ENCODE measurements at regions not wholly inside any gene's neighbourhood (a gene's known extent, or its start where the extent isn't known, plus 50 kb on each side); places are given as distances from the start of the nearest gene placed in this dataset.
"Not testable (repeated sequence)": the region's sequence is repeated elsewhere in the genome, so short reads cannot be mapped to it uniquely, and the experiment has no call there.

DNA sequence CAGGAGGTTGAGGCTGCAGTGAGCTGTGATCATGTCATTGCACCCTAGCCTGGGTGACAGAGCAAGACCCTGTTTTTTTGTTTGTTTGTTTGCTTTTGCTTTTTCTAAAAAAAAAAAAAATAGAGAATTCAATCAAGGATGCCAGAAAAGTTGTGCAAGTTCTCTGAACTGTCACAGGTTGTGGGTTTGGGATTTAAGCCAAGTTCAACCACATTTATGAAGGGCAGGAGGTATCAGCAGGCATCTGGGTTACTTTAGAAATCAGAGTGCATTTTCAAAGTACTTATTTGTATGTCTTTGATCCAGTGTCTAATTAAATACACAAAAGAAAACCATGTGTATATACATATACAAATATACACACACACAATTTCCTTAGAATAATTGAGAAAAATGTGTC lies 151.2 kb upstream of the MINDY3 start:
- H3K4me1 ChIP-seq (ENCODE audit: control insufficient read depth, insufficient read depth, low read length), result no peaks in the 10 kb centered on the region
- no peaks in the 10 kb centered on the region for H3K36me3 ChIP-seq (ENCODE audit: insufficient read depth, low read length)
- no peaks in the 10 kb centered on the region for H3K27me3 ChIP-seq (ENCODE audit: control insufficient read depth, insufficient read depth, low read length)
- no peak overlapping the region for H3K4me3 ChIP-seq (ENCODE audit: low read length)
- H3K9ac ChIP-seq (ENCODE audit: low read depth, low read length), result no peak overlapping the region
- H3K4me2 ChIP-seq (ENCODE audit: low read length), result no peak overlapping the region
- no peaks in the 10 kb centered on the region for H3K9me3 ChIP-seq (replicated peaks; ENCODE audit: low read length)

GRCh38 chr10:16014469-16014868 lies 154.2 kb upstream of the MINDY3 start:
- Histone ChIP-seq H3K9ac (ENCODE audit: low read depth, low read length) (no peak overlapping the region), H3K36me3 (ENCODE audit: insufficient read depth, low read length) (no peaks in the 10 kb centered on the region), H3K27me3 (ENCODE audit: control insufficient read depth, insufficient read depth, low read length) (no peaks in the 10 kb centered on the region), H3K4me1 (ENCODE audit: control insufficient read depth, insufficient read depth, low read length) (no peaks in the 10 kb centered on the region), H3K4me3 (ENCODE audit: low read length) (no peak overlapping the region), H3K9me3 (replicated peaks; ENCODE audit: low read length) (no peaks in the 10 kb centered on the region), H3K4me2 (ENCODE audit: low read length) (no peak overlapping the region)

- H3K27me3 ChIP-seq (ENCODE audit: control insufficient read depth, insufficient read depth, low read length), result no peaks in the 10 kb centered on the region
- H3K4me2 ChIP-seq (ENCODE audit: low read length), result no peak overlapping the region
These were observed 156.4 kb upstream of the MINDY3 start for GRCh38 chr10:16016688-16017087.

DNA sequence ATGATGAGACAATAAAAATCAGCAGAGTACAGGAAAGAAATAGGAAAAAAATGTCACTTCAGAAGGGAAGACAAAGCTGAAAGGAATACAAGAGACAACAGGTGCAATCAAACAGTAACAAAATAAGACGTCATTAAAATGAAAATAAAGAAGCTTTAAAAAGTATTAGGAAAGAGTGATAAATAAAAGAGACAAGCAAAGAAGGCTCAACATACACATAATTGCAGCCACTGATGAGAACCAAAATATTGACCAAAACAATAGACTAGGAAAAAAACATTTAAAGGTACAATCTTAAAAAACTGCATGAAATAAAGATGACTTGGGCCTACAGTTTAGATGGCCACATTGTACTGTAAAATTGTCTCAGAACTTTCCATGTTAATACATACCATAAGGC lies 160.5 kb upstream of the MINDY3 start:
- no peak overlapping the region for H3K4me2 ChIP-seq (ENCODE audit: low read length)
- no peaks in the 10 kb centered on the region for H3K4me1 ChIP-seq (ENCODE audit: control insufficient read depth, insufficient read depth, low read length)
- no peaks in the 10 kb centered on the region for H3K36me3 ChIP-seq (ENCODE audit: insufficient read depth, low read length)
- no peak overlapping the region for H3K9ac ChIP-seq (ENCODE audit: low read depth, low read length)
- no peaks in the 10 kb centered on the region for H3K27me3 ChIP-seq (ENCODE audit: control insufficient read depth, insufficient read depth, low read length)
- H3K9me3 ChIP-seq (replicated peaks; ENCODE audit: low read length), result no peaks in the 10 kb centered on the region
- H3K4me3 ChIP-seq (ENCODE audit: low read length), result no peak overlapping the region

More at GRCh38 chr10:16016688-16017087, 156.4 kb upstream of the MINDY3 start:
- no peak overlapping the region for H3K4me3 ChIP-seq (ENCODE audit: low read length)
- no peak overlapping the region for H3K9ac ChIP-seq (ENCODE audit: low read depth, low read length)
- no peaks in the 10 kb centered on the region for H3K4me1 ChIP-seq (ENCODE audit: control insufficient read depth, insufficient read depth, low read length)
- no peaks in the 10 kb centered on the region for H3K36me3 ChIP-seq (ENCODE audit: insufficient read depth, low read length)
- no peaks in the 10 kb centered on the region for H3K9me3 ChIP-seq (replicated peaks; ENCODE audit: low read length)

DNA sequence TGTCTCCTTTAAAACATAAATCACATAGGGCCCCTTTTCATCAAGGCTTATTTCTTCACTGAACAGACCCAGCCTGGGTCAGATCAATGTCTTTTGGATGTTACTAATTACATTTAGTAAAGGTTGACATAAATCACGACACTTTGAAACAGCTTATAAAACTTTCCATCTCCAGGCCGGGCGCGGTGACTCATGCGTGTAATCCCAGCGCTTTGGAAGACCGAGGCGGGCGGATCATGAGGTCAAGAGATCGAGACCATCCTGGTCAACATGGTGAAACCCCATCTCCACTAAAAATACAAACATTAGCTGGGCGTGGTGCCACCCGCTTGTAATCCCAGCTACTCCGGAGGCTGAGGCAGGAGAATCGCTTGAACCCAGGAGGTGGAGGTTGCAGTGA lies 166.5 kb upstream of the MINDY3 start:
- H3K4me3 ChIP-seq (ENCODE audit: low read length); H3K9ac ChIP-seq (ENCODE audit: low read depth, low read length); H3K4me2 ChIP-seq (ENCODE audit: low read length): not testable (repeated sequence)

GRCh38 chr10:16030562-16030961 lies 170.3 kb upstream of the MINDY3 start:
- H3K4me1 ChIP-seq (ENCODE audit: control insufficient read depth, insufficient read depth, low read length), result no peaks in the 10 kb centered on the region
- H3K9me3 ChIP-seq (replicated peaks; ENCODE audit: low read length), result no peaks in the 10 kb centered on the region
- H3K27me3 ChIP-seq (ENCODE audit: control insufficient read depth, insufficient read depth, low read length), result no peaks in the 10 kb centered on the region
- no peaks in the 10 kb centered on the region for H3K36me3 ChIP-seq (ENCODE audit: insufficient read depth, low read length)
- no peak overlapping the region for H3K9ac ChIP-seq (ENCODE audit: low read depth, low read length)
- no peak overlapping the region for H3K4me2 ChIP-seq (ENCODE audit: low read length)
- H3K4me3 ChIP-seq (ENCODE audit: low read length), result no peak overlapping the region

More for the DNA sequence above, 166.5 kb upstream of the MINDY3 start:
- H3K36me3 ChIP-seq (ENCODE audit: insufficient read depth, low read length); H3K9me3 ChIP-seq (replicated peaks; ENCODE audit: low read length); H3K4me1 ChIP-seq (ENCODE audit: control insufficient read depth, insufficient read depth, low read length); H3K27me3 ChIP-seq (ENCODE audit: control insufficient read depth, insufficient read depth, low read length): not testable (repeated sequence)

DNA sequence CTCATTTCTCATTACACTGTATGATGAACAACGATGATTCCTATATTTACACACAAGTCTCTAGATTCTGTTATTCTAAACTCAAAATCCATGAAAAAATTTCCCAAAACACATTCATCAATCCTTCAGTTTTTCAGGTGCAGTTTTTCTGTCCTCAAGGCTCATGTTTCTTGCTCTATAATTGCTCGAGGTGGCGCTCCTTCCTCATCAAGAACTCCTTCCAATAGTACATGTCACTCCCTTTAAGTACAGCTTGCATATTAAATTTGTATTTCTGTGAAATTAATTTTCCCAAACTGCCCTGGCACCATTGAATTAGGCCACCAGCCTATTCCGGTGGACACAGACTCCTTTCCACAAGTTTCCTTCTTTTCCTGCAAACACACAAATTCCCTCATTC lies 188.7 kb upstream of the MINDY3 start:
- H3K4me2 ChIP-seq (ENCODE audit: low read length), result no peak overlapping the region
- H3K27me3 ChIP-seq (ENCODE audit: control insufficient read depth, insufficient read depth, low read length), result no peaks in the 10 kb centered on the region
- H3K9ac ChIP-seq (ENCODE audit: low read depth, low read length), result no peak overlapping the region
- H3K4me3 ChIP-seq (ENCODE audit: low read length), result no peak overlapping the region
- no peaks in the 10 kb centered on the region for H3K36me3 ChIP-seq (ENCODE audit: insufficient read depth, low read length)
- no peaks in the 10 kb centered on the region for H3K4me1 ChIP-seq (ENCODE audit: control insufficient read depth, insufficient read depth, low read length)
- no peaks in the 10 kb centered on the region for H3K9me3 ChIP-seq (replicated peaks; ENCODE audit: low read length)

DNA sequence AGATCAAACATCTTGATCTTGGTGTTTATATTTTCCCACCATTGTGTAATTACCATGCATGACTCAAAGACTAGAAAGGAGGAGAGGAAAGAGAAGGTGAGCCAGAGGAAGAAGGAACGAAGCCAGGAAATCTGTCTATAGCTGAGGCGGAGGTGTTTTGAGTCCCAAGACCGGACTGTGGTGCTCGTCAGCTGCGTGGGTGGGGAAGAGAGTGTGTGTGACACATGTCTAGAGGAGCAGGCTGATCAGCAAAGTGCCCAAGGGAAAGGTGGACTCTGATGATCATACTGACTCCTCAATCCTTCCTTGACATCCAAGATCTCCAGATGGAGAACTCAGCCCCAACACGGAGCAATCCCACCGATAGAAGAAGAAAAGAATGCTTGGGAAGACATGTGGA lies 189.5 kb upstream of the MINDY3 start:
- H3K4me1 ChIP-seq (ENCODE audit: control insufficient read depth, insufficient read depth, low read length), result no peaks in the 10 kb centered on the region
- no peaks in the 10 kb centered on the region for H3K27me3 ChIP-seq (ENCODE audit: control insufficient read depth, insufficient read depth, low read length)
- no peaks in the 10 kb centered on the region for H3K9me3 ChIP-seq (replicated peaks; ENCODE audit: low read length)
- no peaks in the 10 kb centered on the region for H3K36me3 ChIP-seq (ENCODE audit: insufficient read depth, low read length)
- no peak overlapping the region for H3K4me2 ChIP-seq (ENCODE audit: low read length)
- H3K9ac ChIP-seq (ENCODE audit: low read depth, low read length), result no peak overlapping the region
- no peak overlapping the region for H3K4me3 ChIP-seq (ENCODE audit: low read length)

- Histone ChIP-seq H3K9ac (ENCODE audit: low read depth, low read length) (no peak overlapping the region), H3K9me3 (replicated peaks; ENCODE audit: low read length) (no peaks in the 10 kb centered on the region), H3K4me3 (ENCODE audit: low read length) (no peak overlapping the region), H3K4me2 (ENCODE audit: low read length) (no peak overlapping the region), H3K27me3 (ENCODE audit: control insufficient read depth, insufficient read depth, low read length) (no peaks in the 10 kb centered on the region), H3K36me3 (ENCODE audit: insufficient read depth, low read length) (no peaks in the 10 kb centered on the region), H3K4me1 (ENCODE audit: control insufficient read depth, insufficient read depth, low read length) (no peaks in the 10 kb centered on the region)
These were observed 203.0 kb upstream of the MINDY3 start for GRCh38 chr10:16063350-16063749.

DNA sequence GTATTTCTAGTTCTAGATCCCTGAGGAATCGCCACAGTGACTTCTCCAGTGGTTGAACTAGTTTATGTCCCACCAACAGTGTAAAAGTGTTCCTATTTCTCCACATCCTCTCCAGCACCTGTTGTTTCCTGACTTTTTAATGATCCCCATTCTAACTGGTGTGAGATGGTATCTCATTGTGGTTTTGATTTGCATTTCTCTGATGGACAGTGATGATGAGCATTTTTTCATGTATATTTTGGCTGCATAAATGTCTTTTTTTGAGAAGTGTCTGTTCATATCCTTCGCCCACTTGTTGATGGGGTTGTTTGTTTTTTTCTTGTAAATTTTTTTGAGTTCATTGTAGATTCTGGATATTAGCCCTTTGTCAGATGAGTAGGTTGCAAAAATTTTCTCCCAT lies 223.2 kb upstream of the MINDY3 start:
- H3K9me3 ChIP-seq (replicated peaks; ENCODE audit: low read length); H3K36me3 ChIP-seq (ENCODE audit: insufficient read depth, low read length); H3K4me2 ChIP-seq (ENCODE audit: low read length); H3K4me1 ChIP-seq (ENCODE audit: control insufficient read depth, insufficient read depth, low read length); H3K9ac ChIP-seq (ENCODE audit: low read depth, low read length); H3K27me3 ChIP-seq (ENCODE audit: control insufficient read depth, insufficient read depth, low read length); H3K4me3 ChIP-seq (ENCODE audit: low read length): not testable (repeated sequence)

- no peaks in the 10 kb centered on the region for H3K27me3 ChIP-seq (ENCODE audit: control insufficient read depth, insufficient read depth, low read length)
- no peaks in the 10 kb centered on the region for H3K36me3 ChIP-seq (ENCODE audit: insufficient read depth, low read length)
- H3K4me2 ChIP-seq (ENCODE audit: low read length), result peak overlapping the region; percentile 14
- no peaks in the 10 kb centered on the region for H3K9me3 ChIP-seq (replicated peaks; ENCODE audit: low read length)
- H3K4me1 ChIP-seq (ENCODE audit: control insufficient read depth, insufficient read depth, low read length), result peaks cover 3% of the 10 kb centered on the region
- H3K4me3 ChIP-seq (ENCODE audit: low read length), result no peak overlapping the region
- H3K9ac ChIP-seq (ENCODE audit: low read depth, low read length), result no peak overlapping the region
These were observed 244.8 kb upstream of the MINDY3 start for GRCh38 chr10:16105082-16105481.

DNA sequence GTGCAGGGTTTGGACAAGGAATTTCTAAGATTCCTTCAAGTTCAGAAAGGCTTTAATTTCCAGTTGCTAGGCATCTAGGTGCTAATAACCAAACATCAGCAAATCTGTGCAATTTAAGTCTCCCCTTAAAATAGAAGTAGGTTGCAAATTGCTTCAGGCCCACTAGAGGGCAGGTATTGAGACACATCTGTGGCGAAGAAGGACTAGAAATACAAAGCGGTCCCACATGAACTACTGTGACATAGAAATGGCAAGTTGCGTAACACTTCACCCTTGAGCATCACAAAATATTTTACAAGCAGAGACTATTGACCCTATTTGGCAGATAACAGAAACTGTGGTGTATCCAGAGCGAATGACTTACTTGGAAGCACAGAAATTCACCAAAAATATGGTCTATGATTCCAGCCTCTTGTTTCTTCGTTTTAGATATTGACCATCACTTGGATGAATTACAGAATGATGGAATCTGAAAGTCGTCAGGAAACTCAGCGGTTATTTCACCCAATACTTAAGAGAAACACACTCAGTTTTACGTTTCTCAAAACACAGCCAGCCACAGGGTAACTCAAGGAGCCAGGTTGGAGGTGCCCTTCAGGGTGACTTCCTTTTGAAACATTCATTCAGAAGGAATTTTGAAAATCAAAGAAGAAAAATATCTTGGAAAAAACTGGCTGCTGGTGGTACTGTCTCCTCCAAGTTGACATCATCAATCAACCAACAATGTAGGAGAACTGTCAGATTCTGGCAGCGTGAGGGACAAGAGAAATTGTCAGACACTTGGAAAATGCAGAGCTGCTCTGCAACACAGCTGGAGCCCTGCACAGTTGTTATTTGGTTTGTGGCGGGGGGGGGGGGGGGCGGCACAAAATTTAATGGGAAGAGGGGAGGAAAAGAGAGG lies 256.3 kb upstream of the MINDY3 start:
- Histone ChIP-seq H3K9ac (ENCODE audit: low read depth, low read length) (no peak overlapping the region), H3K9me3 (replicated peaks; ENCODE audit: low read length) (no peaks in the 10 kb centered on the region), H3K4me2 (ENCODE audit: low read length) (no peak overlapping the region), H3K36me3 (ENCODE audit: insufficient read depth, low read length) (no peaks in the 10 kb centered on the region), H3K27me3 (ENCODE audit: control insufficient read depth, insufficient read depth, low read length) (no peaks in the 10 kb centered on the region), H3K4me3 (ENCODE audit: low read length) (no peak overlapping the region), H3K4me1 (ENCODE audit: control insufficient read depth, insufficient read depth, low read length) (no peaks in the 10 kb centered on the region)

Measured in skeletal muscle satellite cell (primary cell).